SU-DHL-6 (cell line): ENCODE measurements at regions not wholly inside any gene's neighbourhood (a gene's known extent, or its start where the extent isn't known, plus 50 kb on each side); places are given as distances from the start of the nearest gene placed in this dataset.

Experiments used
- H2AFZ ChIP-seq: fragments of 200-600 bp; sonication (generic); 2 replicates; pipeline ENCODE4 v1.6.1; 2014; ENCODE audit warnings: low read depth, mild to moderate bottlenecking, moderate library complexity, mixed read lengths, antibody characterized with exemption, low read length; ENCODE audit not compliant: severe bottlenecking
- H3F3A ChIP-seq: fragments of 200-600 bp; shearing (Covaris generic); 2 replicates; pipeline ENCODE4 v1.6.0; 2016; ENCODE audit warnings: antibody characterized with exemption, mild to moderate bottlenecking; ENCODE audit not compliant: insufficient read depth
- H3K27ac ChIP-seq: fragments of 200-600 bp; sonication (generic); 2 replicates; pipeline ENCODE4 v1.5.1; 2016; ENCODE audit warnings: low read depth, mild to moderate bottlenecking, low read length, moderate library complexity, mixed read lengths
- H3K27me3 ChIP-seq: fragments of 200-600 bp; sonication (generic), shearing (Covaris generic); 2 replicates; pipeline ENCODE4 v1.6.0; 2014; ENCODE audit warnings: mild to moderate bottlenecking, low read length
- H3K36me3 ChIP-seq: fragments of 200-600 bp; sonication (generic); 2 replicates; pipeline ENCODE4 v1.6.1; 2014; ENCODE audit warnings: mild to moderate bottlenecking, low read length, mixed read lengths
- H3K4me2 ChIP-seq: fragments of 300-600, 200-600 bp; shearing (Covaris generic), sonication (generic); 2 replicates; pipeline ENCODE4 v1.6.0; 2014; ENCODE audit warnings: low read length, low read depth, mild to moderate bottlenecking; ENCODE audit not compliant: poor library complexity, severe bottlenecking
- H3K4me3 ChIP-seq: fragments of 200-600 bp; sonication (generic); 2 replicates; pipeline ENCODE4 v1.5.1; 2014; ENCODE audit warnings: antibody characterized with exemption, low read length, mild to moderate bottlenecking, mixed read lengths; ENCODE audit not compliant: insufficient read depth, poor library complexity, severe bottlenecking
- H3K79me2 ChIP-seq: fragments of 200-600 bp; sonication (generic); 2 replicates; pipeline ENCODE4 v1.6.1; 2014; ENCODE audit warnings: mild to moderate bottlenecking, low read length, moderate library complexity; ENCODE audit not compliant: insufficient read depth
- H3K9ac ChIP-seq: fragments of 200-600 bp; sonication (generic); 2 replicates; pipeline ENCODE4 v1.7.0; 2014; ENCODE audit warnings: mild to moderate bottlenecking, low read length
- H3K9me2 ChIP-seq: fragments of 200-600 bp; sonication (generic); replicated peaks from 2 replicates; pipeline ENCODE4 v1.6.1; 2014; ENCODE audit warnings: low read length; ENCODE audit not compliant: insufficient read depth
- H3K9me3 ChIP-seq: fragments of 200-600 bp; sonication (generic); 2 replicates; pipeline ENCODE4 v1.6.1; 2014; ENCODE audit warnings: low read length, mixed read lengths; ENCODE audit not compliant: insufficient read depth
- H4K20me1 ChIP-seq: fragments of 200-600 bp; sonication (generic); 2 replicates; pipeline ENCODE4 v1.6.1; 2014; ENCODE audit warnings: low read depth, mild to moderate bottlenecking, antibody characterized with exemption, low read length, moderate library complexity, mixed read lengths
- EZH2phosphoT487 ChIP-seq: fragments of 200-600 bp; sonication (generic), shearing (Covaris generic); conservative IDR thresholded peaks from 2 replicates; pipeline ENCODE4 v1.6.1; 2018; ENCODE audit warnings: mild to moderate bottlenecking, antibody characterized with exemption, low read length, moderate library complexity, mixed read lengths
- TF ChIP-seq, protein P1 (sequence below): fragments of 200-600 bp; sonication (generic); IDR thresholded peaks from one replicate; pipeline ENCODE4 v1.5.1; 2017; ENCODE audit warnings: antibody characterized with exemption, mild to moderate bottlenecking, low read length, moderate library complexity; ENCODE audit not compliant: insufficient read depth, poor library complexity, severe bottlenecking

DNA sequence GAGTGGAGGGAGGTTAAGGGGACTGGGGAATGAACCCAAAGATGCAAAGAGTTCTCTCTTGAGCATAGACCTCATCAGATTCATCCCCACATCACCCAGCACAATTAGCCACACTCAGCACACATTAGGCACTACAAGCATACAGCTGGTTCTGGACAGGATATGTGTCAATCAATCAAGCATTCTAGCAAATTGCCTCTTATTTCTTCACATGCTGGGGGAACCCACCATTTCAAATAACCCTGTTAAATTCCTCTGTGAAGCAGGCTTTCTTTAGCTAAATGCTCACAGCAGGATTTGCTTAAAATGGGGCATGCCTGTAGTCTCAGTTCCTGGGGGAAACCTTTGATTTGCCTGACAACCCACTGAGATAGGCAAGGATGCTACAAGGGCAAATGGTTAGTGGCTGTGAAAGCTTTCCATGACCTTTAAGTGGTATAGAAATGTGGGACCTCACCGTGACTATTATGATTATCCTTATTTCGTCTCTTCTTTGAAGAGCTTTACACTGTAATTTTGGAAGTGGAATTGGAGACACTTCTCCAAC, 193.4 kb upstream of the ZMIZ1 start:
- Histone ChIP-seq H3K9ac (no peak overlapping the region), H4K20me1 (no peaks in the 10 kb centered on the region), H3K4me2 (no peak overlapping the region), H3K27me3 (no peaks in the 10 kb centered on the region), H3K4me3 (no peak overlapping the region), H3K9me2 (no peaks in the 10 kb centered on the region), H3K79me2 (no peaks in the 10 kb centered on the region), H3F3A (no peaks in the 10 kb centered on the region), H3K36me3 (no peaks in the 10 kb centered on the region), H2AFZ (no peak overlapping the region), H3K9me3 (no peaks in the 10 kb centered on the region), H3K27ac (no peak overlapping the region)
- TF ChIP-seq EZH2phosphoT487 = no peak
- TF ChIP-seq, protein P1, sequence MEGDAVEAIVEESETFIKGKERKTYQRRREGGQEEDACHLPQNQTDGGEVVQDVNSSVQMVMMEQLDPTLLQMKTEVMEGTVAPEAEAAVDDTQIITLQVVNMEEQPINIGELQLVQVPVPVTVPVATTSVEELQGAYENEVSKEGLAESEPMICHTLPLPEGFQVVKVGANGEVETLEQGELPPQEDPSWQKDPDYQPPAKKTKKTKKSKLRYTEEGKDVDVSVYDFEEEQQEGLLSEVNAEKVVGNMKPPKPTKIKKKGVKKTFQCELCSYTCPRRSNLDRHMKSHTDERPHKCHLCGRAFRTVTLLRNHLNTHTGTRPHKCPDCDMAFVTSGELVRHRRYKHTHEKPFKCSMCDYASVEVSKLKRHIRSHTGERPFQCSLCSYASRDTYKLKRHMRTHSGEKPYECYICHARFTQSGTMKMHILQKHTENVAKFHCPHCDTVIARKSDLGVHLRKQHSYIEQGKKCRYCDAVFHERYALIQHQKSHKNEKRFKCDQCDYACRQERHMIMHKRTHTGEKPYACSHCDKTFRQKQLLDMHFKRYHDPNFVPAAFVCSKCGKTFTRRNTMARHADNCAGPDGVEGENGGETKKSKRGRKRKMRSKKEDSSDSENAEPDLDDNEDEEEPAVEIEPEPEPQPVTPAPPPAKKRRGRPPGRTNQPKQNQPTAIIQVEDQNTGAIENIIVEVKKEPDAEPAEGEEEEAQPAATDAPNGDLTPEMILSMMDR = no peak

DNA sequence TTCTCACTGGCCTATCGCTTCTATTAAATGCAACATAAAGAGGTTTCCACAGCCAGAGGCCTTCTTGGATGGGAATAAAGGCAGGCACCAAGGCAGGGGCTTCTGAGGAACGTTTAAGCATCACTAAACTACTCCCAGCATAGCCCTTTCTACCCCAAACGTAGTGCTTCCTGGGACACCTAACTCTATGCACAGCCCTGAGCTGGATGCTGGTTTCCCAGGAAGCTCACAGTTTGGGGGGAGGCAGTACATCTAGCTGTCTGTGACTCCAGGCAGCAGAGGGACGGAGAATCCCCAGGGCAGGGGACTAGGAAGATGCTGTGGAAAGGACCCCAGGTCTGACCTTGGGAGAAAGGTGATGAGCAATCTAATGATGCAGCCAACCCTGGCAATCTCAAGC, 192.8 kb upstream of the ZMIZ1 start:
- Histone ChIP-seq H3K79me2 (no peaks in the 10 kb centered on the region), H3K9me3 (no peaks in the 10 kb centered on the region), H4K20me1 (no peaks in the 10 kb centered on the region), H3K9ac (no peak overlapping the region), H3K36me3 (no peaks in the 10 kb centered on the region), H3F3A (no peaks in the 10 kb centered on the region), H3K9me2 (no peaks in the 10 kb centered on the region), H3K27ac (no peak overlapping the region), H3K4me3 (no peak overlapping the region), H2AFZ (no peak overlapping the region), H3K27me3 (no peaks in the 10 kb centered on the region), H3K4me2 (no peak overlapping the region)
- TF ChIP-seq, protein P1 = no peak
- no peak for TF ChIP-seq EZH2phosphoT487

DNA sequence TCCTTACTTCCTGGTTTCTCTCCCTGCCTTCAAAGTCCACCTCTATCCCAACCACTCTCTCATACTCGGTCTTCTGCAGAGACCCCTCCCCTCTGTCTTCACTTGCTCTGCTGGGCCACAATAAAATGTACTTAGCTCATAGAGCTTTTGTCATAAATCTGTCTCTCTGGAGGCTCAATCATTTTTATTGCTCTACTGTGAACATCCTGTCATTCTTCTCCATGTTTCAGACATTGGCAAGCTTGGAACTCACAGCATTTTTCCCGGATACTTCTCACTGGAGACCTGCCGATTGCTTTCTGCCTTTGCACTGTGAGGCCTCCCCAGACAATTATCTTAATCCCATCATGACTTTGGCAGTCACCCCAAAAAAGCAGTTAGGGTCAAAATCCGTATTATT, 192.3 kb upstream of the ZMIZ1 start:
- H3K36me3 ChIP-seq = no peaks in the 10 kb centered on the region
- no peak overlapping the region for H3K4me3 ChIP-seq
- H3K27ac ChIP-seq = no peak overlapping the region
- H2AFZ ChIP-seq = no peak overlapping the region
- no peaks in the 10 kb centered on the region for H3K27me3 ChIP-seq
- no peaks in the 10 kb centered on the region for H3F3A ChIP-seq
- no peaks in the 10 kb centered on the region for H3K79me2 ChIP-seq
- no peaks in the 10 kb centered on the region for H3K9me3 ChIP-seq
- no peak overlapping the region for H3K9ac ChIP-seq
- no peaks in the 10 kb centered on the region for H3K9me2 ChIP-seq
- TF ChIP-seq EZH2phosphoT487 = no peak
- TF ChIP-seq, protein P1 = no peak
- H3K4me2 ChIP-seq = no peak overlapping the region
- no peaks in the 10 kb centered on the region for H4K20me1 ChIP-seq
